Psoas muscle (tissue), 7 donors: ENCODE measurements at regions not wholly inside any gene's neighbourhood (a gene's known extent, or its start where the extent isn't known, plus 50 kb on each side); places are given as distances from the start of the nearest gene placed in this dataset.

Experiments used
- ATAC-seq, 4 donors: fragments of 200-7000 bp; cut with Tn5 transposase; one replicate each; pipeline ENCODE4 v1.9.1; 2020; ENCODE audit warnings: moderate library complexity in 3 of 4, mild to moderate bottlenecking in 2 of 4
- DNase-seq, 2 donors: peaks; one replicate each; pipeline ENCODE4 v3.0.0-alpha.2; 2020
- H3K27ac ChIP-seq: fragments of 200-600 bp; one replicate; pipeline ENCODE4 v1.8.0; 2022
- H3K27me3 ChIP-seq, 3 donors: fragments of 200-600 bp in 1 of 3; one replicate each; pipeline versions ENCODE4 v1.6.1 to v1.8.0; 2013 to 2022; ENCODE audit warnings: low read length in 2 of 3, mild to moderate bottlenecking in 2 of 3, moderate library complexity in 1 of 3; ENCODE audit not compliant: insufficient read depth in 3 of 3
- H3K36me3 ChIP-seq, 2 donors: fragments of 200-600 bp in 1 of 2; one replicate each; pipeline versions ENCODE4 v1.6.1 to v1.8.0; 2013 to 2022; ENCODE audit warnings: low read depth in 1 of 2, mild to moderate bottlenecking in 1 of 2, moderate library complexity in 1 of 2; ENCODE audit not compliant: insufficient read depth in 1 of 2
- H3K4me1 ChIP-seq: fragments of 200-600 bp; one replicate; pipeline ENCODE4 v1.8.0; 2022
- H3K4me3 ChIP-seq: fragments of 200-600 bp; one replicate; pipeline ENCODE4 v1.8.0; 2022; ENCODE audit warnings: mild to moderate bottlenecking
- H3K9me3 ChIP-seq: fragments of 200-600 bp; one replicate; pipeline ENCODE4 v1.8.0; 2022
- WGBS, 3 donors: extraction: QIAGEN DNeasy Blood & Tissue Kit; methylation state at CpG; one replicate each; pipeline versions ENCODE4 v1.1.6 to v1.1.7; 2013; 5-methylcytosine and 5-hydroxymethylcytosine counted together
- intact Hi-C, 2 donors: fragments of 100-400 bp; cut with DNase I; formaldehyde crosslinking; loops; one replicate each; pipeline versions ENCODE4 v1.11.0 to v1.14.2; 2022
- TF ChIP-seq, protein P1 (sequence below): fragments of 200-600 bp; IDR thresholded peaks from one replicate; pipeline ENCODE4 v1.8.0; 2022; ENCODE audit warnings: antibody characterized with exemption
- donor health status: healthy with polysubstance abuse.
- donor health status: DM: no; HTN: no; CAD: no; lungs with moderate emphysema.
- donor health status: Bipolar disorder and iron deficiency.
- donor health status: healthy.
- donor health status: DM: yes; HTN: yes; CAD: no.
- donor health status: DM: no; HTN: no; CAD: no.
- donor health status: DM: yes; HTN: yes; CAD: no.

DNA sequence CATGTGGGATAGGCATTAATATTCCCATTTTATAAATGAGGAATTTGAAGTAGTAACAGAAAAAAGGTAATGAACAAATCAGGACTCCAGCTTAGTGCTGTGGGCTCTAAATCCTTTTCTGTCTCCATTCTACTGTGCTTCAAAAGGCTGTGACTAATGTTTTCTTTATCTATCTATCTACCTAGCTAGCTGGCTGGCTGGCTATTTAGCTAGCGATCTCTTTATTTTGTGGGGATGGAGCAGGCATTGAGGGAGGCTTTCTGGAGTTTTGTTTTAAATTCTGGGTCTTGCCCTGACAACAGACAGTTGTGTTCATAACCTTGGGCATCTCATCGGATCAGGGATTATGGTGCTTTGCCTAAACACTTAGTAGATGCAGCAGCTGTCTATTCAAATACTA, 139.2 kb downstream of the SOX4 start:
- no peaks in the 10 kb centered on the region for H3K27me3 ChIP-seq
- ATAC-seq (no peak), DNase-seq (no peak)
- H3K4me1 ChIP-seq, result no peaks in the 10 kb centered on the region
- no peaks in the 10 kb centered on the region for H3K36me3 ChIP-seq
- H3K27ac ChIP-seq, result no peak overlapping the region
- no peaks in the 10 kb centered on the region for H3K9me3 ChIP-seq
- 46 to 77% (median 49%) methylated on average over 2 of the region's 2 CpGs for WGBS, 3 donors
- intact Hi-C loops, result no loop called here
- H3K4me3 ChIP-seq, result no peak overlapping the region
- TF ChIP-seq, protein P1, sequence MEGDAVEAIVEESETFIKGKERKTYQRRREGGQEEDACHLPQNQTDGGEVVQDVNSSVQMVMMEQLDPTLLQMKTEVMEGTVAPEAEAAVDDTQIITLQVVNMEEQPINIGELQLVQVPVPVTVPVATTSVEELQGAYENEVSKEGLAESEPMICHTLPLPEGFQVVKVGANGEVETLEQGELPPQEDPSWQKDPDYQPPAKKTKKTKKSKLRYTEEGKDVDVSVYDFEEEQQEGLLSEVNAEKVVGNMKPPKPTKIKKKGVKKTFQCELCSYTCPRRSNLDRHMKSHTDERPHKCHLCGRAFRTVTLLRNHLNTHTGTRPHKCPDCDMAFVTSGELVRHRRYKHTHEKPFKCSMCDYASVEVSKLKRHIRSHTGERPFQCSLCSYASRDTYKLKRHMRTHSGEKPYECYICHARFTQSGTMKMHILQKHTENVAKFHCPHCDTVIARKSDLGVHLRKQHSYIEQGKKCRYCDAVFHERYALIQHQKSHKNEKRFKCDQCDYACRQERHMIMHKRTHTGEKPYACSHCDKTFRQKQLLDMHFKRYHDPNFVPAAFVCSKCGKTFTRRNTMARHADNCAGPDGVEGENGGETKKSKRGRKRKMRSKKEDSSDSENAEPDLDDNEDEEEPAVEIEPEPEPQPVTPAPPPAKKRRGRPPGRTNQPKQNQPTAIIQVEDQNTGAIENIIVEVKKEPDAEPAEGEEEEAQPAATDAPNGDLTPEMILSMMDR, result no peak

DNA sequence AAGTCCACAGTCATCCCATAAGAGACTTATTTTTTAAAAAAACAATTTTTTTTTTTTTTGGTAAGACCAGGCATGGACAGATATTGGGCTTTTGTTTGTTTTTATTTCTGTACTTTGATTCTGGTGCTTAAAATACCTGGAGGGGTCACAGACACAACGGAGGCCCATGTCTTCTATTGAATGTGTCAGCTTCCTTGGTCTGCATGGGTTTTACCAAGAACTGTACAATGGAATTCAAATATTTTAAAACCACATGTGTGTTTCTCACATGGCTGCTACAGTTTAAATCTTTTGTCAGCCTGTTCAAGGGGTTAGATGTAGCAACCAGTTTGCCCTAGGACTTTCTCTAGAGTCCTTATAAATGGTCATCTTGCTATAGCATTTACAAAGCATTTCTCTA, 139.8 kb downstream of the SOX4 start:
- no peak overlapping the region for H3K4me3 ChIP-seq
- DNase-seq (no peak), ATAC-seq (no peak)
- intact Hi-C loops, result no loop called here
- 65 to 81% (median 65%) methylated on average over 1 of the region's 1 CpG for WGBS, 3 donors
- no peak overlapping the region for H3K27ac ChIP-seq
- no peaks in the 10 kb centered on the region for H3K9me3 ChIP-seq
- TF ChIP-seq, protein P1, result no peak
- no peaks in the 10 kb centered on the region for H3K36me3 ChIP-seq
- H3K27me3 ChIP-seq, result no peaks in the 10 kb centered on the region
- H3K4me1 ChIP-seq, result no peaks in the 10 kb centered on the region

DNA sequence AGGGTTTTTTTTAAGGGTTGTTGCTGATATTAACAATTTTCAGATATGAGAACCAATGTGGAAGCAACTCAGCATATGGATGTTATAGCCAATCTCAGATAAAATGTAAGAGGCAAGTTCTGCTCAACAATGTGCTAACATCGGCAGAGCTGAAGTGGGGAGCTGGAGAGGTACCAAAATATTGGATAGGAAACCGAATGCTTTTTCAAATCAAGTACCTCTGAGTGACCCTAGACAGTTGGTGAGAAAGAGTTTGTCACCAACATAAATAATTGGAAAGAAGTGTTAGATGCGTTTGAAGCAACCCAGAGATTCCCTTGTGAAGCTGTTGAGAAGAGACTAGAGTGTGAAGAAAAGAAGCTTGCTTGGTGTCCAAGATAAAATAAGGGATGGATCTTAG, 140.7 kb downstream of the SOX4 start:
- no peak overlapping the region for H3K4me3 ChIP-seq
- H3K4me1 ChIP-seq, result no peaks in the 10 kb centered on the region
- no peaks in the 10 kb centered on the region for H3K27me3 ChIP-seq
- DNase-seq, result no peak
- TF ChIP-seq, protein P1, result no peak
- ATAC-seq, result no peak
- H3K27ac ChIP-seq, result no peak overlapping the region
- intact Hi-C loops, result no loop called here
- WGBS, 3 donors, result 80 to 84% (median 81%) methylated on average over 3 of the region's 3 CpGs
- no peaks in the 10 kb centered on the region for H3K36me3 ChIP-seq
- no peaks in the 10 kb centered on the region for H3K9me3 ChIP-seq

DNA sequence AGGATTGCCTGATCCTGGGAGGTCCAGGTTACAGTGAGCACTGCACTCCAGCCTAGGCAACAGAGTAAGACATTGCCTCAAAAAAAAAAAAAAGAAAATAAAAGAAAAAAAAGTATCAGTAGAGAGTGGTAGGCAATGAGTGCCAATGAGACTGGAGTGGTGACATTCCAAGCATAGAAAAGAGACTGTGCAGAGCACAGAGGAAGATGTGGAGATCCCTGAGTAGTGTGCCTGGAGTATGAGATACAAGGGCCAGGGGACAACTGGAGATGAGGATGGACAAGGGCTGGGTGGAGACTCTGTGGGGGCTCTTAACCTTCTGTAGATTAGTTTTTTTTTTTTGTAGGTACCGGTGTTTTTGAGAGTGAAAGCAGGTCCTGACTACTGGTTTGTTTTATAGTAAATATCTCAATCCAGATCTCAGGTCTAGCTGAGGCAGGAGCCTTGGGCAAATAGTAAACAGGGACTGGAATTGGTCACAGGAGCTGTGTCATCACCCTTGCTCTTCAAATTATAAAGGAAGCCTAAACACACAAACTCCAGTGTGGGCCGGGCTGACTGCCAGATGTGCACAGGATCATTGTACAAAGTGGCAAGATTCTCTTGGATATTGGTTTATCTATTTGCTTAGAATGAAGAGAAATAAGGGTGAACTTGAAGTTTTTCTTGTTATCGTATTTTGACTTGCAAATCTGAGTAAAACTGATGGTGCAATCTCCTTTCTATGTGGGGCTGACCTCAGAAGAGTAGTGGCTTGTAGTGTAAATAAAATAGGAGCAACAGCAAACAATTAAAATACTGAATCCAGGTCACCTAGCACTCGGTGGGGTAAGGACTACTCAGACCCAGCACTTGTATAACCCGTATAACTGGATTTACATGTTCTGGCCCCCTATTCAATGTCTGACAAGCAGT, 144.9 kb downstream of the SOX4 start:
- no peaks in the 10 kb centered on the region for H3K36me3 ChIP-seq
- H3K4me1 ChIP-seq, result no peaks in the 10 kb centered on the region
- ATAC-seq (no peak), DNase-seq (no peak)
- TF ChIP-seq, protein P1, result no peak
- no peak overlapping the region for H3K27ac ChIP-seq
- WGBS, 3 donors, result 84 to 89% (median 86%) methylated on average over 5 of the region's 5 CpGs
- no peaks in the 10 kb centered on the region for H3K9me3 ChIP-seq
- H3K27me3 ChIP-seq, result no peaks in the 10 kb centered on the region
- H3K4me3 ChIP-seq, result no peak overlapping the region
- intact Hi-C loops, result no loop called here
